Spleen (tissue), 11 donors: ENCODE measurements at regions not wholly inside any gene's neighbourhood (a gene's known extent, or its start where the extent isn't known, plus 50 kb on each side); places are given as distances from the start of the nearest gene placed in this dataset.

Experiments used
- DNase-seq: peaks from one replicate; pipeline ENCODE4 v3.0.0-alpha.2; 2020
- H3K27ac ChIP-seq, 8 donors: fragments of 200-600 bp; sonication (generic) in 7 of 8; 1 replicate in 4 of 8; 2 replicates in 4 of 8; pipeline versions ENCODE4 v1.5.0 to v1.8.0; 2016 to 2021; ENCODE audit warnings: inconsistent platforms in 4 of 8, mild to moderate bottlenecking in 4 of 8, moderate library complexity in 1 of 8
- H3K27me3 ChIP-seq, 7 donors: fragments of 200-600 bp; sonication (generic) in 6 of 7; replicated peaks in 1 of 7; 1 replicate in 4 of 7; 2 replicates in 3 of 7; pipeline versions ENCODE4 v1.5.0 to v1.8.0; 2016 to 2021; ENCODE audit warnings: inconsistent platforms in 3 of 7, mild to moderate bottlenecking in 1 of 7
- H3K36me3 ChIP-seq, 6 donors: fragments of 200-600 bp; sonication (generic) in 5 of 6; 1 replicate in 4 of 6; 2 replicates in 2 of 6; pipeline versions ENCODE4 v1.5.0 to v1.8.0; 2016 to 2021; ENCODE audit warnings: inconsistent platforms in 2 of 6
- H3K4me1 ChIP-seq, 6 donors: fragments of 200-600 bp; sonication (generic) in 5 of 6; 1 replicate in 3 of 6; 2 replicates in 3 of 6; pipeline versions ENCODE4 v1.5.0 to v1.8.0; 2016 to 2021; ENCODE audit warnings: inconsistent platforms in 3 of 6
- H3K4me3 ChIP-seq, 8 donors: fragments of 200-600 bp; sonication (generic) in 7 of 8; 1 replicate in 4 of 8; 2 replicates in 4 of 8; pipeline versions ENCODE4 v1.5.0 to v1.8.0; 2016 to 2021; ENCODE audit warnings: inconsistent platforms in 4 of 8, mild to moderate bottlenecking in 4 of 8, moderate library complexity in 2 of 8
- H3K9me3 ChIP-seq, 8 donors: fragments of 200-600 bp; sonication (generic) in 7 of 8; 1 replicate in 4 of 8; 2 replicates in 4 of 8; pipeline versions ENCODE4 v1.5.0 to v1.8.0; 2016 to 2021; ENCODE audit warnings: inconsistent platforms in 4 of 8
- POLR2A ChIP-seq, 3 donors: fragments of 450-650 bp; IDR thresholded peaks; one replicate each; pipeline ENCODE4 v1.5.1; 2017; ENCODE audit warnings: antibody characterized with exemption in 3 of 3, mild to moderate bottlenecking in 1 of 3
- POLR2AphosphoS5 ChIP-seq, 3 donors: sonication (generic); formaldehyde crosslinking; IDR thresholded peaks; one replicate each; pipeline ENCODE4 v1.5.1; 2017; ENCODE audit warnings: antibody characterized with exemption in 3 of 3
- WGBS, 5 donors: extraction: QIAGEN DNeasy Blood & Tissue Kit in 3 of 5; methylation state at CpG; one replicate each; pipeline versions ENCODE4 v1.1.5 to v1.1.7; 2013 to 2018; 5-methylcytosine and 5-hydroxymethylcytosine counted together
- intact Hi-C: fragments of 100-400 bp; cut with DNase I; formaldehyde crosslinking; loops from one replicate; pipeline ENCODE4 v1.15.0; 2023; ENCODE audit warnings: low total_unique reads
- TF ChIP-seq, protein P1 (sequence below), 11 experiments: fragments of 200-600 bp in 7 of 11; fragments of 450-650 bp in 4 of 11; sonication (generic) in 4 of 11; IDR thresholded peaks in 8 of 11; conservative IDR thresholded peaks in 3 of 11; 1 replicate in 7 of 11; 2 replicates in 4 of 11; pipeline versions ENCODE4 v1.4.0 to v1.8.0; 2016 to 2021; ENCODE audit warnings: antibody characterized with exemption in 11 of 11, inconsistent platforms in 4 of 11, mild to moderate bottlenecking in 1 of 11
- donor health status: healthy with polysubstance abuse.
- donor health status: DM: no; HTN: no; CAD: no; lungs with moderate emphysema.
- donor health status: DM: no; HTN: no; CAD: no.
- donor health status: Bipolar disorder and iron deficiency.
- donor health status: healthy.
- donor health status: DM: no; HTN: no; CAD: no.
- donor health status: DM: yes; HTN: yes; CAD: no.

DNA sequence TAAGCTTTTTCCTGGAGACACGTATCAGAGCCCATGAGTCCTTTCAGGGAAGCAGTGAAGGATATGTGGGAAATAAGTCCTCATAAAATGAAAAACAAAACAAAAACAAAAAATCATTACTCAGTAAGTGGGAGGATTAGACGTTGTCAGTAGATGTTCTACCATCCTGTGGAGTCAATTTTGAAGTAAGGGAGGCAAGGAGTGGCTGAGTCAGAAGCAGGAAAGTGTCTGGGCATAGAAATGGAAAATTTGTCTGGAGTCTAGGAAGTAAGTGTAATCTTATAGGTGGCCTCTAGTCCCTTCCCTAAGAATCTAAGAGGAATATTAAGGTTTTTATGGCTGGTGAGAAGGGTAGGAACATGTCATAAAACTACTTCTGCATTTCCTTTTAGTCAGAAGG is 339.8 kb upstream of the SEMA6D start:
- Histone ChIP-seq H3K4me3 (no peak overlapping the region), H3K9me3 (no peaks in the 10 kb centered on the region), H3K27me3 (no peaks in the 10 kb centered on the region), H3K27ac (no peak overlapping the region), H3K4me1 (no peaks in the 10 kb centered on the region), H3K36me3 (no peaks in the 10 kb centered on the region)
- WGBS, 5 donors = 42 to 79% (median 59%) methylated on average over 2 of the region's 2 CpGs
- intact Hi-C loops = no loop called here
- TF ChIP-seq, protein P1, sequence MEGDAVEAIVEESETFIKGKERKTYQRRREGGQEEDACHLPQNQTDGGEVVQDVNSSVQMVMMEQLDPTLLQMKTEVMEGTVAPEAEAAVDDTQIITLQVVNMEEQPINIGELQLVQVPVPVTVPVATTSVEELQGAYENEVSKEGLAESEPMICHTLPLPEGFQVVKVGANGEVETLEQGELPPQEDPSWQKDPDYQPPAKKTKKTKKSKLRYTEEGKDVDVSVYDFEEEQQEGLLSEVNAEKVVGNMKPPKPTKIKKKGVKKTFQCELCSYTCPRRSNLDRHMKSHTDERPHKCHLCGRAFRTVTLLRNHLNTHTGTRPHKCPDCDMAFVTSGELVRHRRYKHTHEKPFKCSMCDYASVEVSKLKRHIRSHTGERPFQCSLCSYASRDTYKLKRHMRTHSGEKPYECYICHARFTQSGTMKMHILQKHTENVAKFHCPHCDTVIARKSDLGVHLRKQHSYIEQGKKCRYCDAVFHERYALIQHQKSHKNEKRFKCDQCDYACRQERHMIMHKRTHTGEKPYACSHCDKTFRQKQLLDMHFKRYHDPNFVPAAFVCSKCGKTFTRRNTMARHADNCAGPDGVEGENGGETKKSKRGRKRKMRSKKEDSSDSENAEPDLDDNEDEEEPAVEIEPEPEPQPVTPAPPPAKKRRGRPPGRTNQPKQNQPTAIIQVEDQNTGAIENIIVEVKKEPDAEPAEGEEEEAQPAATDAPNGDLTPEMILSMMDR (IDR thresholded peaks at IDR 0.05 in 8 of 11, conservative IDR thresholded peaks at IDR 0.05 in 3 of 11) = no peak
- no peak for TF ChIP-seq POLR2A (IDR thresholded peaks at IDR 0.05)
- TF ChIP-seq POLR2AphosphoS5 (IDR thresholded peaks at IDR 0.05) = no peak
- no peak for DNase-seq

GRCh38 chr15:47378527-47378926 is 338.8 kb upstream of the SEMA6D start:
- no peaks in the 10 kb centered on the region for H3K4me1 ChIP-seq
- TF ChIP-seq, protein P1 (IDR thresholded peaks at IDR 0.05 in 8 of 11, conservative IDR thresholded peaks at IDR 0.05 in 3 of 11) = no peak
- TF ChIP-seq POLR2AphosphoS5 (IDR thresholded peaks at IDR 0.05) = no peak
- TF ChIP-seq POLR2A (IDR thresholded peaks at IDR 0.05) = no peak
- DNase-seq = no peak
- H3K36me3 ChIP-seq = no peaks in the 10 kb centered on the region
- H3K27me3 ChIP-seq = no peaks in the 10 kb centered on the region
- intact Hi-C loops = no loop called here
- WGBS, 5 donors = 43 to 82% (median 65%) methylated on average over 2 of the region's 2 CpGs
- H3K4me3 ChIP-seq = no peak overlapping the region
- H3K27ac ChIP-seq = no peak overlapping the region
- H3K9me3 ChIP-seq = no peaks in the 10 kb centered on the region

GRCh38 chr15:47383102-47383501 is 334.2 kb upstream of the SEMA6D start:
- no peaks in the 10 kb centered on the region for H3K27me3 ChIP-seq
- TF ChIP-seq POLR2A (IDR thresholded peaks at IDR 0.05) = no peak
- no peak for DNase-seq
- H3K4me3 ChIP-seq = no peak overlapping the region
- 73 to 91% (median 81%) methylated on average over 5 of the region's 5 CpGs for WGBS, 5 donors
- intact Hi-C loops = no loop called here
- no peaks in the 10 kb centered on the region for H3K36me3 ChIP-seq
- H3K4me1 ChIP-seq = no peaks in the 10 kb centered on the region
- H3K9me3 ChIP-seq = no peaks in the 10 kb centered on the region
- no peak overlapping the region for H3K27ac ChIP-seq

- Histone ChIP-seq H3K27me3 (no peaks in the 10 kb centered on the region), H3K4me1 (no peaks in the 10 kb centered on the region), H3K36me3 (no peaks in the 10 kb centered on the region), H3K9me3 (no peaks in the 10 kb centered on the region), H3K4me3 (no peak overlapping the region), H3K27ac (no peak overlapping the region)
- no peak for DNase-seq
- 78 to 90% (median 87%) methylated on average over 3 of the region's 3 CpGs for WGBS, 5 donors
- intact Hi-C loops = no loop called here
- TF ChIP-seq, protein P1 (IDR thresholded peaks at IDR 0.05 in 8 of 11, conservative IDR thresholded peaks at IDR 0.05 in 3 of 11) = no peak
- TF ChIP-seq POLR2AphosphoS5 (IDR thresholded peaks at IDR 0.05) (no peak), POLR2A (IDR thresholded peaks at IDR 0.05) (no peak)
Observed at GRCh38 chr15:47383801-47384200, 333.5 kb upstream of the SEMA6D start.

DNA sequence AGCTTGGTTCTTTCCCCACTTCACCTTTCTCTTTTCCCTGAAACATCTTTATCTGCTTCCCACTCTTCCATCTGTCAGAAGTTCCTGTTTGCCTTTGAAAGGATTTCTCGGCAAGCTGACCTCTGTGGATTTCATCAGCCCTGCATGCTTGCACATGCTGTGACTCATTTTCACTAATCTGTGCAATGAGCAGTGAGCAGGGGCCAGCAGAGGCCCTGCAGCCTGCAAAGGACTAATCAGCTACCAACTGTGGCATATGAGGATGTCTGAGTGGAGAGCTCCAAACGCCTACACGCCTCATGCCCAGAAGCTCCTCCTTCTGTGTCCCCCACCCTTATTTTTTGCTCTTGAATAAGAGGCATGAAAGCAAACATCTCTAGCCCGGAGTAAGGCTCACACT is 333.0 kb upstream of the SEMA6D start:
- TF ChIP-seq POLR2A (IDR thresholded peaks at IDR 0.05) = no peak
- no peak for TF ChIP-seq POLR2AphosphoS5 (IDR thresholded peaks at IDR 0.05)
- TF ChIP-seq, protein P1 (IDR thresholded peaks at IDR 0.05 in 8 of 11, conservative IDR thresholded peaks at IDR 0.05 in 3 of 11) = no peak
- Histone ChIP-seq H3K36me3 (no peaks in the 10 kb centered on the region), H3K4me3 (no peak overlapping the region), H3K27ac (no peak overlapping the region), H3K27me3 (no peaks in the 10 kb centered on the region), H3K9me3 (no peaks in the 10 kb centered on the region), H3K4me1 (no peaks in the 10 kb centered on the region)
- 68 to 76% (median 72%) methylated on average over 4 of the region's 4 CpGs for WGBS, 5 donors
- DNase-seq = no peak
- intact Hi-C loops = no loop called here
